Spleen (tissue), 11 donors: ENCODE measurements at regions not wholly inside any gene's neighbourhood (a gene's known extent, or its start where the extent isn't known, plus 50 kb on each side); places are given as distances from the start of the nearest gene placed in this dataset.

Source experiments
- DNase-seq: peaks from one replicate; pipeline ENCODE4 v3.0.0-alpha.2; 2020
- H3K27ac ChIP-seq, 8 donors: fragments of 200-600 bp; sonication (generic) in 7 of 8; 1 replicate in 4 of 8; 2 replicates in 4 of 8; pipeline versions ENCODE4 v1.5.0 to v1.8.0; 2016 to 2021; ENCODE audit warnings: inconsistent platforms in 4 of 8, mild to moderate bottlenecking in 4 of 8, moderate library complexity in 1 of 8
- H3K27me3 ChIP-seq, 7 donors: fragments of 200-600 bp; sonication (generic) in 6 of 7; replicated peaks in 1 of 7; 1 replicate in 4 of 7; 2 replicates in 3 of 7; pipeline versions ENCODE4 v1.5.0 to v1.8.0; 2016 to 2021; ENCODE audit warnings: inconsistent platforms in 3 of 7, mild to moderate bottlenecking in 1 of 7
- H3K36me3 ChIP-seq, 6 donors: fragments of 200-600 bp; sonication (generic) in 5 of 6; 1 replicate in 4 of 6; 2 replicates in 2 of 6; pipeline versions ENCODE4 v1.5.0 to v1.8.0; 2016 to 2021; ENCODE audit warnings: inconsistent platforms in 2 of 6
- H3K4me1 ChIP-seq, 6 donors: fragments of 200-600 bp; sonication (generic) in 5 of 6; 1 replicate in 3 of 6; 2 replicates in 3 of 6; pipeline versions ENCODE4 v1.5.0 to v1.8.0; 2016 to 2021; ENCODE audit warnings: inconsistent platforms in 3 of 6
- H3K4me3 ChIP-seq, 8 donors: fragments of 200-600 bp; sonication (generic) in 7 of 8; 1 replicate in 4 of 8; 2 replicates in 4 of 8; pipeline versions ENCODE4 v1.5.0 to v1.8.0; 2016 to 2021; ENCODE audit warnings: inconsistent platforms in 4 of 8, mild to moderate bottlenecking in 4 of 8, moderate library complexity in 2 of 8
- H3K9me3 ChIP-seq, 8 donors: fragments of 200-600 bp; sonication (generic) in 7 of 8; 1 replicate in 4 of 8; 2 replicates in 4 of 8; pipeline versions ENCODE4 v1.5.0 to v1.8.0; 2016 to 2021; ENCODE audit warnings: inconsistent platforms in 4 of 8
- CTCF ChIP-seq, 11 experiments: fragments of 200-600 bp in 7 of 11; fragments of 450-650 bp in 4 of 11; sonication (generic) in 4 of 11; IDR thresholded peaks in 8 of 11; conservative IDR thresholded peaks in 3 of 11; 1 replicate in 7 of 11; 2 replicates in 4 of 11; pipeline versions ENCODE4 v1.4.0 to v1.8.0; 2016 to 2021; ENCODE audit warnings: antibody characterized with exemption in 11 of 11, inconsistent platforms in 4 of 11, mild to moderate bottlenecking in 1 of 11
- POLR2A ChIP-seq, 3 donors: fragments of 450-650 bp; IDR thresholded peaks; one replicate each; pipeline ENCODE4 v1.5.1; 2017; ENCODE audit warnings: antibody characterized with exemption in 3 of 3, mild to moderate bottlenecking in 1 of 3
- POLR2AphosphoS5 ChIP-seq, 3 donors: sonication (generic); formaldehyde crosslinking; IDR thresholded peaks; one replicate each; pipeline ENCODE4 v1.5.1; 2017; ENCODE audit warnings: antibody characterized with exemption in 3 of 3
- WGBS, 5 donors: extraction: QIAGEN DNeasy Blood & Tissue Kit in 3 of 5; methylation state at CpG; one replicate each; pipeline versions ENCODE4 v1.1.5 to v1.1.7; 2013 to 2018; 5-methylcytosine and 5-hydroxymethylcytosine counted together
- intact Hi-C: fragments of 100-400 bp; cut with DNase I; formaldehyde crosslinking; loops from one replicate; pipeline ENCODE4 v1.15.0; 2023; ENCODE audit warnings: low total_unique reads
- donor health status: healthy with polysubstance abuse.
- donor health status: DM: no; HTN: no; CAD: no; lungs with moderate emphysema.
- donor health status: DM: no; HTN: no; CAD: no.
- donor health status: Bipolar disorder and iron deficiency.
- donor health status: healthy.
- donor health status: DM: no; HTN: no; CAD: no.
- donor health status: DM: yes; HTN: yes; CAD: no.

- intact Hi-C loops: no loop called here
- Histone ChIP-seq H3K9me3 (peaks cover 0 to 13% (median 8%) of the 10 kb centered on the region in 8 donors), H3K36me3 (no peaks in the 10 kb centered on the region), H3K4me3 (no peak overlapping the region), H3K4me1 (no peaks in the 10 kb centered on the region), H3K27ac (no peak overlapping the region), H3K27me3 (peaks cover 0 to 62% (median 3%) of the 10 kb centered on the region in 7 donors)
- 63 to 73% (median 66%) methylated on average over 9 of the region's 9 CpGs for WGBS, 5 donors
- DNase-seq: peak; percentile 34
- no peak for TF ChIP-seq POLR2A (IDR thresholded peaks at IDR 0.05)
- no peak for TF ChIP-seq POLR2AphosphoS5 (IDR thresholded peaks at IDR 0.05)
- TF ChIP-seq CTCF (IDR thresholded peaks at IDR 0.05 in 8 of 11, conservative IDR thresholded peaks at IDR 0.05 in 3 of 11): no peak
These were observed 188.8 kb upstream of the FOXF1 start for GRCh38 chr16:86321491-86321890.

- Histone ChIP-seq H3K27me3 (peaks cover 0 to 65% (median 3%) of the 10 kb centered on the region in 7 donors), H3K36me3 (no peaks in the 10 kb centered on the region), H3K4me3 (no peak overlapping the region), H3K4me1 (no peaks in the 10 kb centered on the region), H3K9me3 (peaks cover 0 to 13% (median 8%) of the 10 kb centered on the region in 8 donors), H3K27ac (no peak overlapping the region)
- no peak for TF ChIP-seq CTCF (IDR thresholded peaks at IDR 0.05 in 8 of 11, conservative IDR thresholded peaks at IDR 0.05 in 3 of 11)
- TF ChIP-seq POLR2A (IDR thresholded peaks at IDR 0.05): no peak
- no peak for TF ChIP-seq POLR2AphosphoS5 (IDR thresholded peaks at IDR 0.05)
- WGBS, 5 donors: 13 to 21% (median 16%) methylated on average over 6 of the region's 6 CpGs
- intact Hi-C loops: no loop called here
- DNase-seq: no peak
These were observed 188.0 kb upstream of the FOXF1 start for GRCh38 chr16:86322283-86322682.

- 46 to 66% (median 64%) methylated on average over 7 to 8 of the region's 8 CpGs for WGBS, 5 donors
These were observed 187.5 kb upstream of the FOXF1 start for GRCh38 chr16:86322806-86323205.

GRCh38 chr16:86324320-86324719 is 186.0 kb upstream of the FOXF1 start:
- Histone ChIP-seq H3K4me1 (no peaks in the 10 kb centered on the region), H3K9me3 (peaks cover 0 to 13% (median 8%) of the 10 kb centered on the region in 8 donors), H3K4me3 (no peak overlapping the region), H3K27me3 (peaks cover 0 to 76% (median 3%) of the 10 kb centered on the region in 7 donors), H3K36me3 (no peaks in the 10 kb centered on the region), H3K27ac (no peak overlapping the region)
- TF ChIP-seq POLR2AphosphoS5 (IDR thresholded peaks at IDR 0.05) (no peak), CTCF (IDR thresholded peaks at IDR 0.05 in 8 of 11, conservative IDR thresholded peaks at IDR 0.05 in 3 of 11) (no peak), POLR2A (IDR thresholded peaks at IDR 0.05) (no peak)
- DNase-seq: peak; percentile 63
- WGBS, 5 donors: 88 to 92% (median 89%) methylated on average over 18 of the region's 18 CpGs
- intact Hi-C loops: no loop called here

More at GRCh38 chr16:86322806-86323205, 187.5 kb upstream of the FOXF1 start:
- peaks cover 0 to 71% (median 3%) of the 10 kb centered on the region in 7 donors for H3K27me3 ChIP-seq
- DNase-seq: no peak
- H3K27ac ChIP-seq: no peak overlapping the region
- intact Hi-C loops: no loop called here
- H3K9me3 ChIP-seq: peaks cover 0 to 13% (median 8%) of the 10 kb centered on the region in 8 donors
- no peaks in the 10 kb centered on the region for H3K36me3 ChIP-seq
- no peak overlapping the region for H3K4me3 ChIP-seq
- no peaks in the 10 kb centered on the region for H3K4me1 ChIP-seq
- TF ChIP-seq POLR2AphosphoS5 (IDR thresholded peaks at IDR 0.05) (no peak), CTCF (IDR thresholded peaks at IDR 0.05 in 8 of 11, conservative IDR thresholded peaks at IDR 0.05 in 3 of 11) (no peak), POLR2A (IDR thresholded peaks at IDR 0.05) (no peak)
